IPS-20b (cell line): ENCODE measurements at regions not wholly inside any gene's neighbourhood (a gene's known extent, or its start where the extent isn't known, plus 50 kb on each side); places are given as distances from the start of the nearest gene placed in this dataset.
"Not testable (repeated sequence)": the region's sequence is repeated elsewhere in the genome, so short reads cannot be mapped to it uniquely, and the experiment has no call there.

ENCODE experiments used
- H3K27ac ChIP-seq: one replicate; pipeline ENCODE4 v1.5.1; 2013; ENCODE audit warnings: low read length
- H3K27me3 ChIP-seq: 2 replicates; pipeline ENCODE4 v1.6.1; 2013; ENCODE audit warnings: mild to moderate bottlenecking, low read length, inconsistent platforms; ENCODE audit not compliant: insufficient read depth
- H3K36me3 ChIP-seq: 2 replicates; pipeline ENCODE4 v1.6.1; 2013; ENCODE audit warnings: low read depth, mild to moderate bottlenecking, inconsistent platforms, low read length, moderate library complexity; ENCODE audit not compliant: insufficient read depth
- H3K4me1 ChIP-seq: 2 replicates; pipeline ENCODE4 v1.6.1; 2013; ENCODE audit warnings: mild to moderate bottlenecking, control low read depth, inconsistent platforms, low read length, moderate library complexity; ENCODE audit not compliant: insufficient read depth
- H3K4me3 ChIP-seq: 2 replicates; pipeline ENCODE4 v1.5.1; 2013; ENCODE audit warnings: mild to moderate bottlenecking, low read length, inconsistent platforms
- H3K9ac ChIP-seq: 2 replicates; pipeline ENCODE4 v1.6.1; 2013; ENCODE audit warnings: low read depth, mild to moderate bottlenecking, inconsistent platforms, low read length, moderate library complexity
- H3K9me3 ChIP-seq: 2 replicates; pipeline ENCODE4 v1.6.1; 2013; ENCODE audit warnings: mild to moderate bottlenecking, low read depth, low read length, inconsistent platforms; ENCODE audit not compliant: insufficient read depth

DNA sequence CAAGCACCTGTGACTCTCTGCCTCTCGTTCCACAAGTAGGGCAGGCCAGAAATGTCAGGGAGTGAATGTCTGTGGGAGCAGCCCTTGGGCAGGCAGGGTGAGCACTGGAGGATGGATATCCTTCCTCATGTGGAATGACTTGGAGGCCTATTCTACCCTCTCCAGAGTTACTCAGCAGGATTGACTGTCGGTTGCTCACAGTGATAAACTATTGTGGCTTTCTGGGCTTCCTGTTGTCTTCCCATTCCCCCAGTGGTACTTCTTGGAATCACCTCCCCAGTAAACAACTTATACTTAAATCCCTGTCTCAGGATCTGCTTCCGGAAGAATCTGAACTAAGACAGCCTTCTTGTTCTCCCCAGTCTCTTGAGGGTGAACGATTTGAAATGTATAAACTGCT is 79.6 kb upstream of the MANSC4 start:
- Histone ChIP-seq H3K4me3 (no peak overlapping the region), H3K9ac (no peak overlapping the region), H3K27me3 (no peaks in the 10 kb centered on the region), H3K27ac (no peak overlapping the region), H3K36me3 (no peaks in the 10 kb centered on the region), H3K9me3 (no peaks in the 10 kb centered on the region), H3K4me1 (no peaks in the 10 kb centered on the region)

DNA sequence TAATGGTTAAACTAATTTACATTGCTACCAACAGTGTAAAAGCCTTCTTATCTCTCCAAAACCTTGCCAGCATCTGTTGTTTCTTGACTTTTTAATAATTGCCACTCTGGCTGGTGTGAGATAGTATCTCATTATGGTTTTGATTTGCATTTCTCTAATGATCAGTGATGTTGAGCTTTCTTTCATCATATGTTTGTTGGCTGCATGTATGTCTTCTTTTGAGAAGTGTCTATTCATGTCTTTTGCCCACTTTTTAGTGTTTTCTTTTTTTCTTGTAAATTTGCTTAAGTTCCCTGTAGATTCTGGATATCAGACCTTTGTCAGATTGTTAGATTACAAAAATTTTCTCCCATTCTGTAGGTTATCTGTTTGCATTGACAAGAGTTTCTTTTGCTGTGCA is 77.0 kb upstream of the MANSC4 start:
- H3K4me3 ChIP-seq, H3K9ac ChIP-seq, H3K27me3 ChIP-seq, H3K27ac ChIP-seq, H3K9me3 ChIP-seq, H3K4me1 ChIP-seq, H3K36me3 ChIP-seq: not testable (repeated sequence)

DNA sequence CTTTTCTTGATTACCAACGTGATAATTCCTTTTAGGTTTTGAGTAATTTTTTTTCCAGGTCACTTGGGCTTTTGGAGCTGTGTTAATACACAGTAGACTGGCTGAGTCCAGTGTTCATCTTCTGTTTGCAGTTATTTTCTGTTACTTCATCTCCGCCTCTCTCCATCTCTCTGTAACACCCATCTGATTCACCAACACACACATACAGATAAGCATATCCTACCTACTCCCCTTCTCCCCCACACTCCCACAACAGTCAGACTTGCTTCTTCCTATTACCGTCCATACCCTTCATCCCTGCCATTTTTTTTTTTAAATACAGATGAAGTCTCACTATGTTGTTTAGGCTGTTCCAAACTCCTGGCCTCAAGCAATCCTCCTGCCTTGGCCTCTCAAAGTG is 72.7 kb upstream of the MANSC4 start:
- H3K27ac ChIP-seq: no peak overlapping the region
- no peaks in the 10 kb centered on the region for H3K27me3 ChIP-seq
- no peaks in the 10 kb centered on the region for H3K4me1 ChIP-seq
- no peak overlapping the region for H3K4me3 ChIP-seq
- no peaks in the 10 kb centered on the region for H3K36me3 ChIP-seq
- H3K9ac ChIP-seq: no peak overlapping the region
- H3K9me3 ChIP-seq: no peaks in the 10 kb centered on the region
